ENCODE measurements at regions not wholly inside any gene's neighbourhood (a gene's known extent, or its start where the extent isn't known, plus 50 kb on each side); places are given as distances from the start of the nearest gene placed in this dataset.

DNA sequence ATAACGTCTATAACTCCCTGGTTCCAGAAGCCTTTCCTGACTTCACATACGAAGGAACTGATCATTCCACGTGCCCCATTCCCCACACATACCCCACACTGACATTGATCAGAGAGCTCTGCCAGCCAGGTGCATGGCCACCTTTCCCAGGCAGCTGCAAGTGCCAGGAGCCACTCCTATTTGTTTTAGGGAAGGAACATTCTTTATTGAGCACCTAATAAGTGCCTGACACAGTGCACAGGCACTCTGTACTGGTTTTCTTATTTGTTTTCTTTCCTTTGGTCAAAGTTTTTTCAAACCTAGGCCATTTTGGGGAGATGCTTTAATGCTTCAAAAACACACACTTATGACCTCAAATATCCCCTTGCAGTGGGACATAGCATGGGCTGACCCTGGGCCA lies 50.0 kb downstream of the PITPNM2 start:
- DNase-seq (ENCODE audit: low read depth) = no peak

DNA sequence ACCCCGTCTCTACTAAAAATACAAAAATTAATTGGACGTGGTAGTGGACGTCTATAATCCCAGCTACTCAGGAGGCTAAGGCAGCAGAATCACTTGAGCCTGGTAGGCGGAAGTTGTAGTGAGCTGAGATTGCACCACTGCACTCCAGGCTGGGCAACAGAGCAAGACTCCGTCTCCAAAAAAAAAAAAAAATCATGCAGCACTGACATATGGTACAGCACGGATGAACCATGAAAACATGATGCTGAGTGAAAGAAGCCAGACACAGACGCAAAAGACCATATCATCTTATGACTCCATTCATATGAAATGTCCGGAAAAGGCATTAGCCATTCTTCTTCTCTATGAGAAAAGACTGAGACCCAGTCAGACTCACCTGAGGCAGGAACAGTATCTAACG lies 50.4 kb downstream of the PITPNM2 start:
- no peak for DNase-seq (ENCODE audit: low read depth)

DNA sequence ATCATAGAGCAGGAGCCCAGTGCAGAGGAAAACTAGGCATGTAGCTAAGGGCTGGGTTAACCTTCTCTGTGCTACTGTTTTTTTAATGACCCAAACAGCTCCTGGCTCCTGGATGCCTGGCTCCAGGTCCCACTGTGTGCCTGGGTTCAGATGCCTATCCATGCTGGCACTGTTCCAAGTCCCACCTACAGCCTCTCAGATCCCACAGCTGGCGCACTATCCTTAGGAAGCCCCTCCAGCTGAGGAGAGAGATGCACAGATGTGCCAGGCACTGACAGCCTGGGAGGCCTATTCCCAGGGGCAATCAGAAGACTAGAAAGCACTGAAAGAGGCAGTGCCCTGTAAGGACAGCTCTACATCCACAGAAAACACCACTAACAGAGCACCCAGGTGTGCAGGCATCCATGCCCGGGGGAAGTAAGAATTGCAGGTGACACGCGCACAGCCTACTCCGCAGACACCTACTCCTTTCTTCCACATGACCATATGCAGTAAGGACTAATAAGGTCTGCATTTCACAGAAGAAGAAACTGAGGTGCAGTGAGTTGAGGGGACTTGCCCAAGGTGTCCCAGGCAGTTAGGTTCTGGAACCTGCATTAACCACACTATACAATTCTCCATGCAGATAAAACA lies 51.2 kb downstream of the PITPNM2 start:
- no peak for DNase-seq (ENCODE audit: low read depth)

DNA sequence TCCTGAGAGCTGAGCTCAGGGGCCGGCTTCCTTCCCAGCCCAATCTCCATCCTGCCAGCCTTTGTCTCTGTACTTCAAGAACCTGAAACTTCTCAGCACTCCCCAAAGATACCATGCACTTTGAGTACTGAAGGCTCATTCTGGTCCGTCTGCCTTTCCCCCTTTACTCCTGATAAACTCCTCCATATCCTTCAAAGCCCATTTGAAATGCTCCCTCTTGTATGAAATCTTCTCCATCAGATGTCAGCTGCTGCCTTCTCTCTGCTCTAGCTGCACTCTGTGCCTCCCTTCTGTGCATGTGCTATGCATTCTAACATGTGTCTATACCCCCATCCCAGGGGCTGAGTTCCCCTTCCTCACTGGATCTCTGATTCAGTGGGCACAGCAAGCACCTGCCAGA lies 52.1 kb downstream of the PITPNM2 start:
- DNase-seq (ENCODE audit: low read depth) = no peak

DNA sequence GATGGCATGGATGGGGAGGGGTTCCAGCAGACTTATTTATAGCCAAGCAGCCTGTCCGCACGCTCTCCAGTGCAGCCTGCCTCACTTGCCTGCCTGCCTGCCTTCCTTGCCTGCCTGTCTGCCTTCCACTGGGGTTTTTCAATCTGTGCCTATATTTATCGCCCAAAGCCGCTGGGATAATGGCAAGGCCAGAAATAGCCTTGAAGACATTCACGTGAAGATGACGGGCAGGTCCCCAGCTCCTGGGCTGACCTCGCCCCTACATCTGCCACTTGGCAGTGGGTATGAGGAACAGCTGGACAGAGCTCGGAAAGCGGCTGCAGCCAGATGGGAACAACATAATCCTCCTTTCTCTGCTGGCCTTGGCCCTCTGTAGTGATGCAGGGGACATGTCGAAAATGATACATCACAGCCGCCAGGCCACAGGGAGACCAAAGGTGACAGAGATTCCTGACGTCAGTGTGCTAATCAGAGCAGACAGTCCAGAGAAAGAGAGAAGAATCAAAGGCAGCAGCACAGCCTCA lies 53.3 kb downstream of the PITPNM2 start:
- no peak for DNase-seq (ENCODE audit: low read depth)

DNA sequence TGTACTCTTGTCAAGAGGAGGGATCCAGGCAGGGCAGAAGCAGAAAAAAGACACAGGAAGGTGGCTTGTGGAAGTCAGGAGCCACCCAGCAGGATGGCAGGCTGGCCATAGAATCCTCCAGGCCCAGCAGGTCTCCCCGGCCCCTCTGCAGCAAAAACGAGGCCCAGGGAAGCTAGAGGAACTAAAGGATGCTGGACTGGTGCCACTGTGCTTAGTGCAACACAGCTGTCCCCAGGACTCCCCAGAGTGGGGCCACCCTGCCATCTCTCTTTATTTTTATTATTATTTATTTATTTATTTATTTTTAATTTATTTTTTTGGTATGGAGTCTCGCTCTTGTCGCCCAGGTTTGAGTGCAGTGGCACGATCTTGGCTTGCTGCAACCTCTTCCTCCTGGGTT lies 54.1 kb downstream of the PITPNM2 start:
- DNase-seq (ENCODE audit: low read depth) = no peak

DNA sequence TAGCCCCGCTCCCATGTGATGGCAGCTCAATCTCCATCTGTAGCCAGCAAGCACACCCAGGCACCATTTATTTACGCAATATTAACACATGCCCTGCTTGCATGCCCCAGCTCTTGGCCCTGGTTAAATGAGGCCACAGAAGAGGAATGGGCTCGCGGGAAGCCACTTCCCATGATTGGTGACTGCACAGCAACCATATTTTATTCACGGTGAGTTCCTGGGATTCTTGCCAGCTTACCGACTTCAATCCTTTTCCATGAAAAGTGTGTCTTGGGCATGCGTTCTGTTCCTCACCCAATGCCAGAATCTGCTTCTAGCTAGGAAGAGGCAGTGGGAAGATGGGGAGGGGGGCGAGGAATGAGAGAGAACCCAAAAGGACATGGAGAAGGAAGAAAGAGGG lies 54.7 kb downstream of the PITPNM2 start:
- no peak for DNase-seq (ENCODE audit: low read depth)

DNA sequence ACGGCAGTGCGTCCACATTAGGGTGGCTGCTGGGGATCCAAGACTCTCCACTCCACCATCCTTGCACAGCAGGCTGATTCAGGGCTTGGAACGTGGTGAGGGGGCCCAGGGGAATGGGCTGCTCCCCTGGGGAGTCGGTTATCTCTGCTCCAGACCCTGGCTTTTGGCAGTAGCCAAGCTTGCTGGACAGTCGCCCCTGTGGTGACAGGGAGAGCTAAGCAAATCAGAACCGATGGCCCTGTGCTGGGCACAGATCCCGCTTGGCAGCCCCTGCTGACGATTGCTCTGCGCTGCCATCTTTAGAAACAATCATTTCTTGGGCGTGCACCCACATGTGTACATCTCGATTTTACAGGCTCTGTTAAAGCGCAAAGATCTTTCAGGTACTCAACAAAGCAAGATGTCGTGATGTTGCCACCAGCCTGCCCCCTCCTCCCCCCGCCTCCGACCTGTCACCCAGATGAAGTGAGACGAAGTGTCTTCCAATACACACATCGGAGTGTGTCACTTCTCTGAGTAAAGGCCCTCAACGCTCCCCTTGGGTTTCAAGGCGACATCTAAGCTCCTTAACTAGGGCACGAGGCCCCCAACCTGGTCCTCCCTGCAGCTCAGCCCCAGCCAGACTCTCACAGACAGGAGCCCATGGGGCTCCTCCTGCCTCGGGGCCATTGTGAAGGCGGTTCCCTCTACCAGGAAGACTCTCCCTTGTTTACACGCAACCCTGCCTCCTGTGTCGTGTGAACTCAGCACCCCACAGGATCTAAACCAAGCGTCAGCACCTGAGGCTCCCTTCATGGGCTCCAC lies 55.6 kb downstream of the PITPNM2 start:
- DNase-seq (ENCODE audit: low read depth) = no peak

DNA sequence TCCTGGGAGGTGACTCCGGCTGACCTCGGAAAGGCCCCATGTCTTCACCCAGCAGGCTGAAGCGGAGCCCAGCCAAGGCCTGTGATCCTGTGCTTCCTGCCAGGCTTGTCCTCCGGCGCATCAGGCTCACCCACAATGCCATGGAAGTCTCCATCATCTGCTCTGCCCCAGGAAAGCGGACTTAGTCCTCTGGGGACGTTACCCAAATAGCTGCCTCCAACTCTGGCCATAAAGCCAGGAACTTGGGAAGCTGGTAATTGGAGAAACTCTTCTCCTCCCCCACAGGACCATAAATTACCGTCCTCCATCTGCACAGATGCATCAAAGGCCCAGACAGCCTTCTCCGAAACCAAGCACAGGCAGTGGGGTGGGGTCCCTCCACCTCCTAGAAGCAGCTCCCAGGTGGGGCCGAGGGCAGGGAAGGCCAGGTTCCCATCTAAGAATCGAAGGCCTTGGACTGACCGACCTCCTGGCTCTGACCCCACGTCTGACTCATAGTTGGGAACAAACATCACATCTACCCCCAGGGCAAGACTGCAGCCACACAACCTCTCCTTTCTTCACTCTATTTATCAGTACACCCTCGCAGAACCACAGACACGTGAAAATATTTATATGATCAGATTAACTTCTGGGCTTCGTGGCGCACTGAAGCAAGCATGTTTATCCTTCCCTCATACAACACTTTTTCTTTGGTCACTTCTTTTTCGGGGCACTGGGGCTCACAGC lies 56.4 kb downstream of the PITPNM2 start:
- no peak for DNase-seq (ENCODE audit: low read depth)

DNA sequence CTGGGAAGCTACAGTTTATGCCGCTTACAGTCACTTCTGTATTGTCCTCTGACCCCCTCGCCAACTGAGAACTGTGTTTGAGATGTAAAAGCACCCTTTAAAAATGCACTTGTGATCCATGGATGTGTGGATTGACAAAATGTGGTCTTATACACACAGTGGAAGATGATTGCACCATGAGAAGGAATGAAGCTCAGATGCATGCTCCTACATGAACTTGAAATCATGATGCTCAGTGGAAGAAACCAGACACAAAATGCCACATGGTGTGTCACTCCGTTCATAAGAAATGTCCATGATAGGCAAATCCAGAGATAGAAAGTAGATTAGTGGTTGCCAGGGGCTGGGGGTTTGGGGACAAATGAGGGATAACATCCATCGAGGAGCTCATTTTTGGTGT lies 58.0 kb downstream of the PITPNM2 start:
- no peak for DNase-seq (ENCODE audit: low read depth)

DNA sequence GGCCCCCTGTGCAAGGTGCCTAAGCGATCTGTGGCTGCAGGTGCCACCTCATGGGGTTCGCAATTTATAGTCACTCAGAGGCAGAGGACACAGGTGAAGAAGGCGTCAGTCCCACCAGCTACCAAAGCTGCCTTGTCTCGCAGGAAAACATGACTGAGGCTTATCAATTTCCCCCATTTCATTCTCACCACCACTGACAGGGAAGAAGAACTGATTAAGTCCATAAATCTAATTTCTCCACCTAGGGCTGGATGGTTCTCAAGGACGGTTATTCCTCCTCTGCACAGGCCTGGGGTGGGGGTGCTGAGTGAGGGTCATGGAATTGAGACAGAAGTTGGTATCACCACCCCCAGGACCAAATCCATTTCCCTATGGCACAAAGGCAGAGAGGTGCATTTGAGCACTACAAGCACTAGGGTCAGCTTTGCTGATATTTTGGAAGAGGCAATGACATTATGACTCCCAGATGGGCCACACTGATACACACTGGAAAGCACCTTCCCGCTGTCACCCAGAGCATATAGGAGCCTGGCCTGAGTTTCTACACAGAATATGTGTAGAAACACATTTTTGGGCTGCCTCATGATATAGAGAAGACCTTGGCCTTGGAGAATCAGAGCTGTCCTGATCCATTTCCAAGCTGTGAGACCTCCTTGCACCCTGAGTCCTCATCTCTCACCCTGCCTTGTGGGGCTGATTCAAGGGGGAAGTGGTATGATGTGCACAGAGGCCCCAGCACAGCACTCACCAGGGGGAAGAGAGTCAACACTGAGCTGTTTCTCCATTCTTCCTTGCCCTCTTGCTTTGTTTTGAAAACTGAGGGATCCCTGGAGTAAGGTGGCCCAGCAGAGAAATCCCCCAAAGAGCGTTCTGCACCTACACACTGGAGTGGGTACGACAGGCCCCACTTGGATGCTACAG lies 59.4 kb downstream of the PITPNM2 start:
- DNase-seq (ENCODE audit: low read depth) = no peak

DNA sequence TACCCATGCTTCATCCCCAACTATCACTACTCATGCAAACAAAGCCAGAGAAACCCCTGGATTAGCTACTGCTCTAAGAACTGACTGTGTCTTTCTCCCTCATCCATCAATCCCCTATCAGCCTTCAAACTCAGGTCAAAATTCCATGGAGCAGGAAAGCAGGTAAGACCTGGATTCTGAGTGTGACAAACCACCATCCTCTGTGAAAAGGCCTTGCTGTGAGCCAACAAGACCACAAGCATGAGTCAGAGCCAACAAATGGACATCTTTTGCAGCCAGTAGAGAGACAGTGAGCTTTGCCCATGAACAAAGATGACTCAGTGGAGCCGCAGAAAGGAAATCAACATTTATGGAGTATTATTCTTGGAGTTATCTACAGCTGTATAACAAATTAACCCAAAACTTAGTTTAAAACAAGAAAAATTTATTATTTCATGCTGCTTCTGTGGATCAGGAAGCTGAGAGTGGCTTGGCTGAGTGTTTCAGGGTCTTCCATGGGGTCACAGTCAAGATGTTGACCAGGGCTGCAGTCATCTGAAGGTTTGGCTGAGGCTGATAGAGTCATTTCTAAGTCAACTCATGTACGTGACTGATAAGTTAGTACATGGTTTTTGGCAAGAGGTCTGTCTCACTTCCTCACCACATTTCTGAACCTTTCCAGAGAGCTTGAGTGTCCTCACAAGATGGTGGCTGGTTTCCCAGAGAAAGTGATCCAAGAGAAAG lies 61.1 kb downstream of the PITPNM2 start:
- DNase-seq (ENCODE audit: low read depth) = peak; percentile 79

DNA sequence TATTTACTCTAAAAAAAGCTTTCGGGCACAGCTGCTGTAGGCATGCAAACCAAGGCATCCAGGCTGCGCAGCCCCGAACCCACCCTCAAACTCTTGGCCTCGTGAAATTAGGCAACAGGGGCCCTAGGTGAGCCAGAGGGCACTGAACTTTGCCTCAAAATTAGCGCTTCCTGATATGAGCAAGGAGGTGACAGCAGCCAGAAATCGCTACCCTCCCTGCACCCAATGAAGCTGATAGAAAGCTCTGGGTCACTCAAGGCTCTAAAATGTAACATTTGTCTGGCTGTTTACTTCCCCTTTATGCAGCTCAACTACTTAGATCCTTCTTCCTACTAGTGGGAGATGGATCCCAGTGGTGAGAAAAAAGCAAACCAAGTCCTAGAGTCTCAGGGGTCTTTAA lies 61.8 kb downstream of the PITPNM2 start:
- no peak for DNase-seq (ENCODE audit: low read depth)

DNA sequence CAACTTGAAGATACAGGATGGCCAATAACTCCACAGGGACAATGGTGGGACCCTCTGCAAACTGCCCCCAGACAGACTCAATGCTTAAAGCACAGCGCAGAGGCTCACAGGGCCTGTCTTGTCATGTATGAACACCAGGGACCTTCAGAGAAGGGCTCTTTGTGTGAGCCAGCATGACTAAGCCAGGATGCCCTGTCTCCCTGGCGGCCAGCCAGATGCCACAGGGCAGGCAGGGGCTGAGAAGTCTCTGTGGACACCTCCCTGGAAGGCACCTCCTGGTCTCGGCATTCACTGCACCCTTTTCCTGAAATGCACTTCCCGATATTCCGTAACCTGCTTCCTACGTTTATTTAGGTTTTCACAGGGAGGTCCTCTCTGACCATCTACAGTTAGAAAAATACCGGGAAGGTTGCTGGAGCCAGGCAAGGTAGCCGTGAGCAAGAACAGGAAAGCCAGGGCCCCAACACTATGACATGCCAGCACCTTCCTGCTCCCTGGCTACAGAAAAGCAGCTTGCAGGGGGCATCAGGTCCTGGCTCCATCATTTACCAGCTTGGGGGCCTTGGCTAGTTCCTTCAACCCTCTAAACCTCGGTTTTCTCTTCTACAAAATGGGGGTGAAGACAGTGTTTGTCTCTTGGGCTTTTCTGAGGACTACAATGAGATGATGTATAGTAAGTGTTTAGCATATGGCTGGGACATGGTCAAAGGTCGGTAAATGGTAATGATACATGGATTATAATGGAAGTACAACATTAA lies 65.0 kb downstream of the PITPNM2 start:
- peak; percentile 35 for DNase-seq (ENCODE audit: low read depth)

DNA sequence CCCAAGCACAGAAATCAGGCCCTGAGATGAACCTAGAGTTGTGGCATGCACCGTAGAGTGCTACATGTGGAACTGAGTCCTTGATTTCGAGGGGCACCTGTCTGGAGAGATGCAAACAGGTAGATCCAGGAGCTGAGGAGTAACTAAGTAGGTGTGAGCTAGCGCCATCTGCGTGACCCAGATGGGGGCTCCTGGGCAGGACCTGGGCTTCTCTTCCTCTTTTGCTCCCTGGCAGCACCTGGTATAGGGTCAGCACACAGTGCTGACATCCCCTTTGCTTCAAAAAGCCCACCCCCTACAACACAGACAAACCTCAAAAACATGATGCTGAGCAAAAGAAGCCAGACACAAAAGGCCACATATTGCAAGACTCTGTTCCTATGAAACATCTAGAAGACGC lies 65.8 kb downstream of the PITPNM2 start:
- DNase-seq (ENCODE audit: low read depth) = no peak

DNA sequence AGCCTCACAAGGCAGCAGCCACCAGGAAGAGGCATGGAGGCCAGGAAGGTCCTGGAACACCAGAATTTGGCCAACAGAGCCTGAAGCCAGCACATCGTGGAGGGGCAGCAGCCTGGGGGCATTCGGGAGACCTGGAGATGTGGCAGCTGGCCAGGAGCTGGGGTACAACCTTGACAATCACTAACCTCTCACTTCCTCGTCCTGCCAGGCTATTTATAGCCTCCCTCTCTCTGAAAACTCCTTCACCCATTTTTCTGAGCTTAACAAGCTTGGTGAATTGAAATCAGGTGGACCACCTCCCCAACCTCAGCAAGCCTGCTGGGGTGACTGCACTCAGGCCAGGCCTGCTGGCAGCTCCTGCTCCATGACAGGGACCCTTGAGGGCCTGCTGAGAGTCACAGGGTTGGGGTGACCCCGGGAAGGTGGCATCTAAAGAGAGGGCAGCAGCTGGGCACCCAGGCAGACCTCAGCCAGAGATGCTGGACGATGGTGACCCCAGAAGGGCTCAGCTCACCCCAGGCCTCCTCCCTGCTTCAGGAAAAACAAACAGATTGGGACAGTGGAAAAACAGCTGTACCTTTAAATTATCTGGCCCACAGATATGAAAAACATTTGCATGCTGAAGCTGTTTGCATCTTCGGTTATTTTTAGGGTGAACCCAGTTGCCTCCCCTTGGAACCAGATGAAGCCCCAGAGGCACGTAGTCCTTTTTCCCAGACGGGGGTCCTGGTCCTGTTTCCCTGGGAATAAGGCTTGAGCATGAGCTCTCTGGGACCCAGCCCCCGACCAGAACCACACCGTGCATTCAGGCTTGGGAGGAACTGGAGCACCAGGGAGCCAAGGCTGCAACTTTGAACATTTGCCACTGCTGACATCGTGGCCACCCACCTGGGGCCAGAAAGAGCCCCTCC lies 67.0 kb downstream of the PITPNM2 start:
- DNase-seq (ENCODE audit: low read depth) = no peak

DNA sequence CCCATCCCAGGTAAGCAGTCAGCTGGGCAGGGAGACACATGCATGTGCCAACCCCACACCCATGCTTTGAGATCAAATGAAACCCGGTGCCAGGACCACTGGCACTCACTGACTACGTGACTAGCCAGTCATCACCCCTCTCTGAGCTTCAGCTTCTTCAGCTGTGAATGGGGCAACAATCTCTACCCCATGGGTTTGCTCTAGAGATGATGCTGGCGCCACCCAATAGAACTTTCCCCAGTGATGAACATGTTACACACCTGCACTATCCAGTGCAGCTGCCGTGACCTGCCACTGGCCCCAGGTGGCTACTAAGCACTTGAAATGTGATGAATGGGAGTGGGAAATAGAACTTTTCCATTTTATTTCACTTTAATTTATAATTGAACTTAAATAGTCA lies 70.3 kb downstream of the PITPNM2 start:
- DNase-seq (ENCODE audit: low read depth) = no peak

DNA sequence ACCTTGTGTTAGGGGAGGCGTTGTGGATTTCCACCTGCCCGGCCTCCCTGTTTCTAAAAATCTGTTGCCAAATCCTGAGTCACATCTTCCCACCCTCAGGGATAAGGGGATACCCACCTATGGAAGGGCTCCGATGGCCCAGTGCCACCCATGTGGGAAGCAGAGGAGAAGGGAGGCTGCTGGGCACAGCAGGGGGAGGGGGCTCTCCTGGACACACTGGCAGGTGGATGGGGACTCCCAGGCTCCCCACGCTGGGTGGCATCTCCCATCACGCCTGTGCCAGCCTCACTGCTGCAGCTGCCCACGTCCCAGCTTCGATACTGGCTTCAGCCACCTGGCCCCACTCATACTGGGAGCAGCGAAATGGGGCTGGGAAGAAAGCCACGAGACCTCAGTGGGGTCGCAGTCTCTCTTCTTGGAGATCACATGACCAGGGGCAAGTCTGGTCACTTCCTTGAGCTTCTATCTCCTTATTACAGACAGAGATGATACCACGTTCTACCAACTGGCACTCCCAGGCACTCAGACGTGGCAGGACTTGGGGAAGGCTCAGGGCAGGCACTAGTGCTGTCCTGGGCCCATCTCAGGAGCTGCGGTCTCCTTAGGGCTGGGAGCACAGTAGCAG lies 72.2 kb downstream of the PITPNM2 start:
- DNase-seq (ENCODE audit: low read depth) = no peak

DNA sequence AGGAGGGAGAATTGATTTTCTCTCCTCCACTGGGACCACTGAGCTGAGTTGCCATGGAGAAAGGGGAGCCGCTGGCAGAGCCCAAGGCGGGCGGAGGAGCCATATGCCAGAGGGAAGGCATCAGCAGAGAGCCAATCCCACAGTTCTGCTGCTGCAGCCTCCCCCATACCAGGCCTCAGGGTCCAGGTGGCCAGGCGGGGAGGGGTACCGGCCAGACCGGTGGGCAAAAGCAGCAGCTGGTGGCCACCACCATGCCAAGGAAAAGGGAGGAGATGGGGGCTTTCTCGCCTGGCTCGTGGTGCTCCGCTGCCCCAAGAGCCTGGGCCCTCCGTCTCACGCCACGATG lies 72.8 kb downstream of the PITPNM2 start:
- no peak for DNase-seq (ENCODE audit: low read depth)
